Lung (tissue), 11 donors: ENCODE measurements at regions not wholly inside any gene's neighbourhood (a gene's known extent, or its start where the extent isn't known, plus 50 kb on each side); places are given as distances from the start of the nearest gene placed in this dataset.
A peak's percentile ranks its signal among the peaks of the same experiment; 100 is the strongest.

Experiments
- ATAC-seq: fragments of 200-7000 bp; cut with Tn5 transposase; one replicate; pipeline ENCODE4 v1.9.1; 2020; ENCODE audit warnings: moderate number of reproducible peaks; ENCODE audit not compliant: insufficient read depth, low FRiP score
- DNase-seq, 3 donors: peaks; one replicate each; pipeline ENCODE4 v3.0.0-alpha.2; 2013 to 2017
- H3K27ac ChIP-seq, 2 donors: one replicate each; pipeline ENCODE4 v1.5.1; 2013; ENCODE audit warnings: mild to moderate bottlenecking in 2 of 2, moderate library complexity in 2 of 2, control low read depth in 1 of 2, inconsistent platforms in 1 of 2, low read depth in 1 of 2, low read length in 1 of 2
- H3K27me3 ChIP-seq, 3 donors: one replicate each; pipeline ENCODE4 v1.5.1; 2013; ENCODE audit warnings: low read length in 2 of 3; ENCODE audit not compliant: control insufficient read depth in 3 of 3, insufficient read depth in 3 of 3
- H3K36me3 ChIP-seq, 4 donors: one replicate each; pipeline ENCODE4 v1.5.1; 2013; ENCODE audit warnings: low read length in 4 of 4, mild to moderate bottlenecking in 1 of 4, moderate library complexity in 1 of 4; ENCODE audit not compliant: control insufficient read depth in 4 of 4, insufficient read depth in 4 of 4
- H3K4me1 ChIP-seq, 5 donors: one replicate each; pipeline ENCODE4 v1.5.1; 2013; ENCODE audit warnings: low read length in 5 of 5, mild to moderate bottlenecking in 2 of 5, moderate library complexity in 1 of 5; ENCODE audit not compliant: control insufficient read depth in 5 of 5, insufficient read depth in 5 of 5
- H3K4me3 ChIP-seq: one replicate; pipeline ENCODE4 v1.5.1; 2013; ENCODE audit warnings: mild to moderate bottlenecking, control low read depth, moderate library complexity
- H3K9ac ChIP-seq, 2 donors: one replicate each; pipeline ENCODE4 v1.5.1; 2013; ENCODE audit warnings: low read length in 2 of 2, control low read depth in 1 of 2; ENCODE audit not compliant: insufficient read depth in 1 of 2
- H3K9me3 ChIP-seq, 4 donors: one replicate each; pipeline ENCODE4 v1.5.1; 2013; ENCODE audit warnings: low read length in 3 of 4, mild to moderate bottlenecking in 1 of 4, moderate library complexity in 1 of 4; ENCODE audit not compliant: control insufficient read depth in 4 of 4, insufficient read depth in 3 of 4
- CTCF ChIP-seq: IDR thresholded peaks from 2 replicates; pipeline ENCODE4 v1.5.1; 2012; ENCODE audit warnings: mild to moderate bottlenecking; ENCODE audit errors: control extremely low read depth, extremely low read depth
- WGBS, 2 donors: extraction: QIAGEN DNeasy Blood & Tissue Kit; methylation state at CpG; one replicate each; pipeline ENCODE4 v1.1.7; 2013; 5-methylcytosine and 5-hydroxymethylcytosine counted together
- donor health status: control.
- donor health status: control.
- donor health status: Bipolar disorder and iron deficiency.
- donor health status: healthy.
- donor health status: DM: yes; HTN: yes; CAD: no.

GRCh38 chr3:30407651-30408050 is 198.8 kb upstream of the TGFBR2 start:
- Histone ChIP-seq H3K27me3 (no peaks in the 10 kb centered on the region), H3K4me3 (no peak overlapping the region), H3K27ac (no peak overlapping the region), H3K4me1 (peaks cover 0 to 10% (median 0%) of the 10 kb centered on the region in 5 donors), H3K9ac (no peak overlapping the region), H3K36me3 (no peaks in the 10 kb centered on the region), H3K9me3 (peaks cover 0 to 2% (median 0%) of the 10 kb centered on the region in 4 donors)
- WGBS, 2 donors = 94 to 98% methylated on average over 2 of the region's 2 CpGs
- no peak for ATAC-seq
- TF ChIP-seq CTCF = no peak
- no peak for DNase-seq

DNA sequence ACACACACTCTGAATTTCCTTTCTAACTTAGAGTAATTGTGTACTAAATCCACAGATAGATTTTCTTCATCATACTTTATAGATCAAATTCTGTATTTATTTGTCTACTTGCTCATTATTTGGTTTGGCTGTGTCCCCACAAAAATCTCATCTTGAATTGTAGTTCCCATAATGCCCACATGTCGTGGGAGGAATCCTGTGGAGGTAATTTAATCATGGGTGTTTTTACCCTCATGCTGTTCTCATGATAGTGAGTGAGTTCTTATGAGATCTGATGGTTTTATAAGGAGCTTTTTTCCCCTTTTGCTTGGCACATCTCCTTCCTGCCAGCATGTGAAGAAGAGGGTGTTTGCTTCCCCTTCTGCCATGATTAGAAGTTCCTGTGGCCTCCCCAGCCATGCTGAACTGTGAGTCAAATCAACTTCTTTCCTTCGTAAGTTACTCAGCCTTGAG is 198.3 kb upstream of the TGFBR2 start:
- H3K36me3 ChIP-seq = no peaks in the 10 kb centered on the region

GRCh38 chr3:30418443-30418842 is 188.0 kb upstream of the TGFBR2 start:
- WGBS, 2 donors = 88 to 91% methylated on average over 1 of the region's 1 CpG
- Histone ChIP-seq H3K4me3 (no peak overlapping the region), H3K27ac (no peak overlapping the region), H3K27me3 (no peaks in the 10 kb centered on the region), H3K9ac (no peak overlapping the region), H3K4me1 (peaks cover 0 to 7% (median 0%) of the 10 kb centered on the region in 5 donors), H3K9me3 (no peaks in the 10 kb centered on the region), H3K36me3 (no peaks in the 10 kb centered on the region)
- TF ChIP-seq CTCF = no peak
- DNase-seq = no peak
- no peak for ATAC-seq

More for the DNA sequence above, 198.3 kb upstream of the TGFBR2 start:
- no peak for TF ChIP-seq CTCF
- Histone ChIP-seq H3K4me3 (no peak overlapping the region), H3K27ac (no peak overlapping the region), H3K4me1 (peaks cover 0 to 10% (median 0%) of the 10 kb centered on the region in 5 donors), H3K27me3 (no peaks in the 10 kb centered on the region), H3K9me3 (peaks cover 0 to 2% (median 0%) of the 10 kb centered on the region in 4 donors), H3K9ac (no peak overlapping the region)
- WGBS, 2 donors = 81 to 90% methylated on average over 2 of the region's 2 CpGs
- no peak for ATAC-seq
- no peak for DNase-seq

DNA sequence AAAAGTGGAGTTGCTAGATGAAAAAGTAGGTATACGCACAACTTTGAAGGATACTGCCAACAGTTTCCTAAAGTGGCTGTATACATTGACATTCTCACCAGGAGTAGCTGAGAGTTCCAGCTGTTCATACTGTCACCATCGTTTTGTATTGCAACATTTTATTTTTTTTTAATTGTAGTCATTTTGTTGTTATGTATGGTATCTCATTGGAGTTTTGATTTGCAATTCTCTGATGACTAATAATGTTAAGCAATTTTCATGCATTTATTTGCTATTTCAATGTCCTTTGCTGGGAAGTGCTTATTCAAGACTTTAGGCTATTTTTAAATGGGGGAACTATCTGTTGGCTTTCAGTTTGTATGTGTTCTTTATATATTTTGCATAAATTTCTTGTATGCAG is 185.1 kb upstream of the TGFBR2 start:
- DNase-seq (peak in 2 of 3 donors; percentile 58 to 77), ATAC-seq (no peak)
- H3K4me3 ChIP-seq = no peak overlapping the region
- no peaks in the 10 kb centered on the region for H3K27me3 ChIP-seq
- 69 to 71% methylated on average over 2 of the region's 2 CpGs for WGBS, 2 donors
- H3K4me1 ChIP-seq = peaks cover 0 to 9% (median 0%) of the 10 kb centered on the region in 5 donors
- H3K9ac ChIP-seq = no peak overlapping the region
- TF ChIP-seq CTCF = no peak
- H3K36me3 ChIP-seq = no peaks in the 10 kb centered on the region
- no peak overlapping the region for H3K27ac ChIP-seq
- no peaks in the 10 kb centered on the region for H3K9me3 ChIP-seq
